HL-60 (cell line): ENCODE measurements at regions not wholly inside any gene's neighbourhood (a gene's known extent, or its start where the extent isn't known, plus 50 kb on each side); places are given as distances from the start of the nearest gene placed in this dataset.
"Not testable (repeated sequence)": the region's sequence is repeated elsewhere in the genome, so short reads cannot be mapped to it uniquely, and the experiment has no call there.

Source experiments
- DNase-seq, 2 experiments: peaks; one replicate each; pipeline ENCODE4 v3.0.0-alpha.2; 2010 to 2020; ENCODE audit warnings: low read depth in 1 of 2, low spot score in 1 of 2
- H3K27ac ChIP-seq: fragments of 250-450 bp; sonication (Bioruptor Pico); replicated peaks from 2 replicates; pipeline ENCODE4 v1.5.1; 2020; ENCODE audit warnings: mild to moderate bottlenecking, moderate library complexity
- H3K27me3 ChIP-seq: fragments of 250-450 bp; sonication (Bioruptor Pico); 2 replicates; pipeline ENCODE4 v1.5.1; 2021; ENCODE audit warnings: mild to moderate bottlenecking, moderate library complexity; ENCODE audit not compliant: insufficient read depth, poor library complexity, severe bottlenecking
- H3K4me3 ChIP-seq: replicated peaks from 2 replicates; pipeline ENCODE4 v1.5.1; 2011; ENCODE audit warnings: mild to moderate bottlenecking, control low read depth, low read length; ENCODE audit not compliant: insufficient read depth

DNA sequence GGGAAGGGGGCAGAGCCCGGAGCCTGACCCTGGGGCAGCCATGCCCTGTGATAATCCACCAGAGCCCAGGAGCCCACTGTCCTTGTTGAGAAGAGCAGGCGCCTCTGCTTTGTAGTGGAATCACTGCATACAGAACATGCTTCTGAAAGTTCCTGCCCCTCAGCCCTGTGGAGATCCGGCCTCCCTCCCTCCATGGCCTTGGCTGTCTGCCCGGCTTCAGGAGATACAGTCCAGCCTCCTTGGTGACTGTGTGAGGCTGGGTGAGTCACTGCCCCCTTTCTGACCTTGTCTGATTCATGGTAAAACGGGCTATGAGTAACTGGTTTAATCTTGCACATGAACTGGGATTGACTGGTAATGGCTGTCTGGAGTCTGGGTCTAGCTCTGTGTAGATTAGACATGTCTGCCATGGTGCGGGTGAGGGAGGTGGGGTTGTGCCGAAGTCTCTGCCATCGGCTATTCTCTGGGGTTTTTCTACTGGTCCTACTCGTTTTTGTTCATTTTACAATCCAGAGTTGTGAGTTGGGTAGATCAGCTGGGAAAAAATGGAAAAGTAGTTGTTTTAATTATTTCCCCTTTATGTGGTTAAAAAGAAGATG, 141.2 kb downstream of the NPIPB11 start:
- DNase-seq, result peak in 1 of 2 experiments; percentile 40
- not testable (repeated sequence) for H3K27me3 ChIP-seq, H3K27ac ChIP-seq, H3K4me3 ChIP-seq

DNA sequence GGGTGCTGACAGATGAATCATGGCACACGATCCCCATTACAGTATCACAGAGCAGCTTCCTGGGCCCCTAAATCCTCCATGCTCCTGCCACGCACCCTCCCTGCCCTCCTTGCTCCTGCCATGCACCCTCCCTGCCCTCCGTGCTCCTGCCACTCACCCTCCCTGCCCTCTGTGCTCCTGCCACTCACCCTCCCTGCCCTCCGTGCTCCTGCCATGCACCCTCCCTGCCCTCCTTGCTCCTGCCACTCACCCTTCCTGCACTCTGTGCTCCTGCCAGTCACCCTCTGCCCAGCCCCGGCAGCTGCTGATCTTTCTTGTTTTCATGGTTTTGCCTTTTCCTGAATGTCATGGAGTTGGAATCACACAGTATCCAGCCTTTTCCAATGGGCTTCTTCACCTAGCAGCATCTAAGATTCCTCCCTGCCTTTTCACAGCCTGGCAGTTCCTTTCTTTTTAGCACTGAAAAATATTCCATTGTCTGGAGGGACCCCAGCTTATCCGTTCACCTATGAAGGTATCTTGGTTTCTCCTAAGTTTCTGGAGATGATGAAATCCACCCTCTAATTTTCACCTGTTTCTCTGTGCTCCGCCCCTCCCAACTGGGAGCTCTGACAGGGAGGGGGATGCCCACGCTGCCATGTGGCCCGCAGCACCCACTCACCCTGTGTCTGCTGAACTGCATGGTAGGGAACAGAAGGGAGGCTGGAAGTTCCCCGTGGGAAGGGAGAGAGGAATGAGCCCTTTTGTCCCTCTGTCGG, 142.3 kb downstream of the NPIPB11 start:
- DNase-seq, H3K27me3 ChIP-seq, H3K27ac ChIP-seq, H3K4me3 ChIP-seq: not testable (repeated sequence)

DNA sequence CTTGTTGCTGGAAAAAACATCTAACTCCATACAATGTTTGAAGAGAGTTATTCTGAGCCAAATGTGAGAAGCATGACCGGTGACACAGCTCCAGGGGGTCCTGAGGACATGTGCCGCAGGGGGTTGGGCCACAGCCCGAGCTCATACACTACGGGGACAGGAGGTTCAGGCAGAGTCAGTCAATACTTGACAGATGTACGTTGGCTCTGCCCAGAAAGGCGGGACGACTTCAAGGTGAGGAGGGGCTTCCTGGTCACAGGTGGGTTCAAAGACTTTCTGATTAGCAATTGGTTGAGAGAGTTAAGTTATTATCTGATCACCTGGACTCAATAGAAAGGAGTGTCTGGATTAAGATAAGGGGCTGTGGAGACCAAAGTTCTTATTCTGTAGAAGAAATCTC, 143.8 kb downstream of the NPIPB11 start:
- not testable (repeated sequence) for H3K27ac ChIP-seq, H3K27me3 ChIP-seq, H3K4me3 ChIP-seq, DNase-seq

DNA sequence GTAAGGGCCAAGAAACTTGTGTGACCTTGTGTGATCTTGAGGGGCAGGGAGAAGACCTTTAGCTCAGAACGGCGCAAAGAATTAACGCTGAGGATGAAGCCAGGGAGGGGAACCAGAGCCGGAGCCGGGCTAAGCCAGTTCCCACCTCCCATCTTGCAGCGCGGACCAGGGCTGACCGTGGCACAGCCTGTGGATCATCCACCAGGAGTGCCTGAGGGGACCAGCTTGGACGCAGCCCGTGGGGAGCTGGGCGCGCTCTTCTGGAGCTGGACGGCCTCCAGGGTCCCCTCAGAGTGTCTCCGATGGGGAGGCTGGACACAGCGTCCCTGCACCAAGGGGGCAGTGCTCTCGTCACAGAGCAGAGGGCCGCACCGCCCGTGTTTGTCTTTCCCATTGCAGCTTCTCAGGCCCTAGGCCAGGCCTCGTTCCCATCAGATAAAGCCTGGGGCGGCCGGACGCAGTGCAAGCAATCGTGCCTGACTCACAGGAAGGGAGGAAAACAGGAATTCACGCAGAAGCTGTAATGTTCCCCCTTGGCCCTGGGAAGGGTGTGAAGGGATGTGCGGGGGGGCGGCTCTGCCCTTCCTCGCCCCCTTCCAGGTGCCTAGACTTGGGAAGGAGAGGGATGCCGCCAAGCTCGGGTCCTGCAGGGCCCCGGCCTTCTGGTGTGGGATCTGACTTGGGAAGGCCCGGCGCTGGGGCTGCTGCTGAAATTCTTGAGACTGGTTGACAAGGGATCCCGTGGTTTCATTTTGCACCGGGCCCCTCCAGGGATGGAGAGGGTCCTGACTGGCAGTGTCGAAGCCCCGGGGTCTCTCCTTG, 144.9 kb downstream of the NPIPB11 start:
- H3K4me3 ChIP-seq, H3K27ac ChIP-seq, H3K27me3 ChIP-seq, DNase-seq: not testable (repeated sequence)

DNA sequence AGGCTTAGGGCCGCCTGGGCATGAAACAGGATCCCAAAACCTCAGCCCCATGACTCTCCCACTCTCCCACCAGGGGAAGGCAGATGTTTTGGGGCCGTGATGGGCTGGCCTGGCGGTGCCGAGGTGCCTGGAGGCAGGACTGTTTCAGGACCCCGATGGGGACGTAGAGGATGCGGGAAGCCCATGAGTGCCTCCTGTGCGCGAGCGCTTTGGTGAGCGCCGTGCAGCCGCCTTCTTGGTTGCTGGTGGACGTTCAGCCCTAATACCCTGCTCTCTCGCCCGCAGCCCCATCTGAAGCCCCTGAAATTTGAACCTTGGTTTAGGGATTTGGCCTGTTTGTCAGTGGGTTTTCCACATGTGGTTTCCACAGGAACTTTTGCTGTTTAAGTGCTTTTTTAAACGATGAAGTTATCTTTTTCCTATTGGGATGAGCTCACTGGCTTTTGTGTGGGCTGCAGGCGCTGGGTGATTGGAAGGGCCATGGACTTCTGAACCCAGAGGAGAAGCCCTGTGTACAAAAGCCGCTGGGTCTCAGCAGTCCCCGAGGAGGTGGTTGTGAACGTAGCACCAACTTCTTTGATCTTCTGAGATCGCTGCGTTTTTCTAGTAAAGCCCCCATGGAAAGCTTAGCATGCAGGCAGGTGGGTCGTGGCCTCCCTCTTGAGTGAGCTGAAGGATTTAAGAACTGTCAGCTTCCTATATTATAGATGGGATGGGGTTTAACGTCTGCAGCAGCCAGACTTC, 145.7 kb downstream of the NPIPB11 start:
- DNase-seq, H3K27me3 ChIP-seq, H3K27ac ChIP-seq, H3K4me3 ChIP-seq: not testable (repeated sequence)

GRCh38 chr16:29259635-29260457, 146.7 kb downstream of the NPIPB11 start:
- H3K27me3 ChIP-seq, H3K27ac ChIP-seq, DNase-seq, H3K4me3 ChIP-seq: not testable (repeated sequence)

- not testable (repeated sequence) for H3K4me3 ChIP-seq, DNase-seq, H3K27ac ChIP-seq, H3K27me3 ChIP-seq
Measured at GRCh38 chr16:29258946-29259634, 147.4 kb downstream of the NPIPB11 start.

DNA sequence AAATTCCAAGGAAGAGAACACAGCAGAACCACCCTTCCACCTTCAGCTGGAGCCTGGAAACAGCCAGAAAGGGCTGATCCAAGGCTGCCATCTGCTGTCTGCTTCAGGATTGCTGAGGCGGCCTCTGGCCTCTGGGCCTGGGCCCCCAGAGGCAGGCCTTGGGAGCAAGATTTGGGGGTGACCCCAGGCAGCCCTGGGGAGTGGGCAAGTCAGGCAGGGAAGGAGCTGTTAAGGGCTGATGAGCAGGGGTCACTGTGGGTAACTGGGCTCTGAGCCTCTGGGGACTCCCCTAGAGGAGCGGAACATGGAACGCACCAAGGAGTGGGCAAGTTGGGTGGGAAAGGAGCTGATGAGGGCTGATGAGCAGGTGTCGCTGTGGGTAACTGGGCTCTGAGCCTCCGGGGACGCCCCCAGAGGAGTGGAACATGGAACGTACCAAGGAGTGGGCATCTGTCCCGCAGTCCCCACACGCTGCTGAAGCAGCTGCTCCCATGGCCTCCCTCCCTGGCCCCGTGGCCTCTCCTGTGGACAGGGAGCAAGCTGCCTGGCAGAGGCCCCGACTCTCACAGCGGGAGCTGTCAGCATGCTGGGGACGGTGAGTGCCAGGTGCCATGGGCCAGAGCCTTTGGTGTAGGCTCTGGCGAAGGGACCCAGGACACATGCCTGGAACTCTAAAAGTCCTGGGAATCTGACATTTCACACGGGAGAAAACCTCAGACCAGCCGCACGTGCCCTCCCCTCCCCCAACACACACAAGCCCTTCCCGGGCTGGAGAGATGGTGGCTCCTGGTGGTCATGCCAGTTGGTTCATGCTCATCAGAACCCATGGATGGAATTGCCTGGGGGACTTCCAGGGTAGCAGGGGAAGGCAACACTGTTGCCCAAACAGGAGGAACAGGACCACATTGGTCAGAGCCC, 148.8 kb downstream of the NPIPB11 start:
- H3K27ac ChIP-seq, H3K27me3 ChIP-seq, DNase-seq, H3K4me3 ChIP-seq: not testable (repeated sequence)
